MM.1S (cell line): ENCODE measurements at regions not wholly inside any gene's neighbourhood (a gene's known extent, or its start where the extent isn't known, plus 50 kb on each side); places are given as distances from the start of the nearest gene placed in this dataset.

Source experiments
- EZH2 ChIP-seq: fragments of 300-600 bp; sonication (generic); optimal IDR thresholded peaks from 2 replicates; pipeline ENCODE3; 2017; ENCODE audit warnings: low read depth, mild to moderate bottlenecking, antibody characterized with exemption, low read length, mixed read lengths
- TF ChIP-seq, protein P1 (sequence below): fragments of 300-600 bp; sonication (generic); IDR thresholded peaks from 2 replicates; pipeline ENCODE4 v1.5.1; 2016; ENCODE audit warnings: antibody characterized with exemption, low read length, mixed read lengths

DNA sequence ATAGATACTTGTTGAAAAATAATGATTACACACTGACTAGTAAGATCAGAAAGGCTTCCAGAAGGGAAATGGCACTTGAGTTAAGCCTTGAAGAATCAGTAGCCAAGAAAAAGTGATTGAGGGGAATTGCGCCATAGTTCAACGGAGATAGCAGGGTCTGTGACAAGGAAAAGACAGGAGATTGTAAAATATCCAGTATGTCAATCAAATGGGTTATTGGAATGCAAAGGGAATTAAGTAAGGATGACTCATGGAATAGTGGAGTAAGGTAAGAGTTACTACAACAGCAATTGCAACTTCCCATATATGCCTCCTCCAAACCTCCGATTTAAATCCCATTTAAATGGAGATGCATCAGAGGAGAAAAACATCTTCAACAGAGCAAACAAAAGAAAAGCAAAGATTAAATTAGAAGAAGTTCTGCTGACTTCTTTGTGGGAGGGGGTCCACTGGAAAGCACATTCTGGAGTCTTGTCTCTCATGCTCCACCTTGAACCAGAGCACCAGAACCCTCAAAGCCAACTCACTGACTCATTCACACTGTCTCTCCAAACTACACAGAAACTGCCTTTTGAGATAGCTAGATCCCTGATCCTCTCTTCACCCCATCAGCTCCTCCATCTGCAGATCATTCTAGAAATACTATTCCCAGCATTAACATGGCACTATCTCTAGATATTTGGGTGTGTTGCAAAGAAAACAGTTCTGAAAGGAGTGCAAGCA lies 138.2 kb downstream of the NUAK1 start:
- TF ChIP-seq, protein P1, sequence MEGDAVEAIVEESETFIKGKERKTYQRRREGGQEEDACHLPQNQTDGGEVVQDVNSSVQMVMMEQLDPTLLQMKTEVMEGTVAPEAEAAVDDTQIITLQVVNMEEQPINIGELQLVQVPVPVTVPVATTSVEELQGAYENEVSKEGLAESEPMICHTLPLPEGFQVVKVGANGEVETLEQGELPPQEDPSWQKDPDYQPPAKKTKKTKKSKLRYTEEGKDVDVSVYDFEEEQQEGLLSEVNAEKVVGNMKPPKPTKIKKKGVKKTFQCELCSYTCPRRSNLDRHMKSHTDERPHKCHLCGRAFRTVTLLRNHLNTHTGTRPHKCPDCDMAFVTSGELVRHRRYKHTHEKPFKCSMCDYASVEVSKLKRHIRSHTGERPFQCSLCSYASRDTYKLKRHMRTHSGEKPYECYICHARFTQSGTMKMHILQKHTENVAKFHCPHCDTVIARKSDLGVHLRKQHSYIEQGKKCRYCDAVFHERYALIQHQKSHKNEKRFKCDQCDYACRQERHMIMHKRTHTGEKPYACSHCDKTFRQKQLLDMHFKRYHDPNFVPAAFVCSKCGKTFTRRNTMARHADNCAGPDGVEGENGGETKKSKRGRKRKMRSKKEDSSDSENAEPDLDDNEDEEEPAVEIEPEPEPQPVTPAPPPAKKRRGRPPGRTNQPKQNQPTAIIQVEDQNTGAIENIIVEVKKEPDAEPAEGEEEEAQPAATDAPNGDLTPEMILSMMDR: no peak
- TF ChIP-seq EZH2: no peak
